NT2/D1 (cell line): ENCODE measurements at regions not wholly inside any gene's neighbourhood (a gene's known extent, or its start where the extent isn't known, plus 50 kb on each side); places are given as distances from the start of the nearest gene placed in this dataset.

ENCODE experiments used
- SUZ12 ChIP-seq: IDR thresholded peaks from 2 replicates; pipeline ENCODE4 v1.6.1; 2011; ENCODE audit not compliant: insufficient read length, insufficient read depth; ENCODE audit errors: extremely low read depth
- YY1 ChIP-seq: IDR thresholded peaks from 2 replicates; pipeline ENCODE4 v1.6.1; 2011; ENCODE audit not compliant: insufficient read length, insufficient read depth
- ZNF274 ChIP-seq: IDR thresholded peaks from 2 replicates; pipeline ENCODE4 v1.6.1; 2011; ENCODE audit warnings: mild to moderate bottlenecking, low read depth, low read length

- TF ChIP-seq ZNF274 (no peak), YY1 (no peak), SUZ12 (no peak)
These were observed 60.1 kb upstream of the RESF1 start for GRCh38 chr12:31899109-31899508.
